HepG2 (cell line): ENCODE measurements at regions not wholly inside any gene's neighbourhood (a gene's known extent, or its start where the extent isn't known, plus 50 kb on each side); places are given as distances from the start of the nearest gene placed in this dataset.

ENCODE experiments used
- ATAC-seq: fragments of 200-7000 bp; cut with Tn5 transposase; 3 replicates; pipeline ENCODE4 v1.9.1; 2020; ENCODE audit warnings: mild to moderate bottlenecking, moderate library complexity
- BruUV-seq: library from RNA; stranded (reverse); fragments of 400-500 nt; replicated peaks from 2 replicates; lab custom pipeline; 2021; lab: Mats Ljungman, UMichigan
- CTCF ChIA-PET: fragments of 300-600 bp; formaldehyde crosslinking; extraction: SDS; loops from one replicate; lab custom pipeline; 2021; ENCODE audit warnings: low total read pairs, inconsistent platforms, low intra/inter-chr PET ratio; lab: Yijun Ruan, JAX
- POLR2A ChIA-PET: fragments of 350-600 bp; sonication (Branson Sonifier 250); formaldehyde crosslinking; loops from one replicate; lab custom pipeline; 2020; ENCODE audit warnings: antibody characterized with exemption, inconsistent platforms; lab: Yijun Ruan, JAX
- DNase-seq: peaks from one replicate; pipeline ENCODE4 v3.0.0-alpha.2; 2015; ENCODE audit warnings: low spot score
- FAIRE-seq: peaks from 3 replicates; lab custom pipeline; 2011; peaks lifted over from hg19 to GRCh38; lab: Jason Lieb, UNC
- H2AFZ ChIP-seq: one replicate; pipeline ENCODE4 v1.6.1; 2011; ENCODE audit warnings: low read length, inconsistent platforms
- H3K27ac ChIP-seq: fragments of 300-600 bp; 3 replicates; pipeline ENCODE4 v1.8.0; 2011; ENCODE audit warnings: mixed run types, mild to moderate bottlenecking, mixed read lengths, low read length, inconsistent platforms; ENCODE audit not compliant: insufficient read depth; ENCODE audit errors: extremely low read length
- H3K27me3 ChIP-seq, 2 experiments: fragments of 200-600 bp in 1 of 2; 2 replicates in 1 of 2; 3 replicates in 1 of 2; pipeline versions ENCODE4 v1.6.0 to v1.8.0; 2011; ENCODE audit warnings: low read length in 2 of 2, mild to moderate bottlenecking in 2 of 2, moderate library complexity in 2 of 2, inconsistent platforms in 1 of 2; ENCODE audit not compliant: insufficient read depth in 2 of 2, control insufficient read depth in 1 of 2
- H3K36me3 ChIP-seq, 2 experiments: fragments of 200-600 bp in 1 of 2; replicated peaks in 1 of 2; 2 replicates in 1 of 2; 3 replicates in 1 of 2; pipeline versions ENCODE4 v1.5.1 to v1.8.0; 2011; ENCODE audit warnings: low read length in 2 of 2, inconsistent platforms in 1 of 2; ENCODE audit not compliant: insufficient read depth in 2 of 2, control insufficient read depth in 1 of 2
- H3K4me1 ChIP-seq: 2 replicates; pipeline ENCODE4 v1.5.1; 2012; ENCODE audit warnings: low read length, inconsistent platforms; ENCODE audit not compliant: insufficient read depth
- H3K4me2 ChIP-seq: 2 replicates; pipeline ENCODE4 v1.6.0; 2011; ENCODE audit warnings: low read depth, low read length, inconsistent platforms
- H3K4me3 ChIP-seq, 3 experiments: fragments of 200-600 bp in 1 of 3; sonication (generic), shearing (Covaris generic) in 1 of 3; replicated peaks in 1 of 3; 2 replicates each; pipeline ENCODE4 v1.5.1; 2011 to 2016; ENCODE audit warnings: low read length in 3 of 3, inconsistent platforms in 2 of 3, low read depth in 2 of 3, mild to moderate bottlenecking in 2 of 3, control low read depth in 1 of 3, mixed read lengths in 1 of 3; ENCODE audit not compliant: insufficient read depth in 1 of 3
- H3K79me2 ChIP-seq: one replicate; pipeline ENCODE4 v1.6.1; 2011; ENCODE audit warnings: low read length, inconsistent platforms; ENCODE audit not compliant: insufficient read depth
- H3K9ac ChIP-seq: 2 replicates; pipeline ENCODE4 v1.6.0; 2011; ENCODE audit warnings: mild to moderate bottlenecking, low read depth, low read length, inconsistent platforms; ENCODE audit not compliant: insufficient read depth
- H3K9me3 ChIP-seq: 2 replicates; pipeline ENCODE4 v1.5.1; 2012; ENCODE audit warnings: mild to moderate bottlenecking, low read length
- H4K20me1 ChIP-seq: 2 replicates; pipeline ENCODE4 v1.6.0; 2011; ENCODE audit warnings: inconsistent platforms, mild to moderate bottlenecking, low read length, moderate library complexity; ENCODE audit not compliant: insufficient read depth
- BCL3 ChIP-seq: sonication (generic); formaldehyde crosslinking; IDR thresholded peaks from 2 replicates; pipeline ENCODE4 v1.5.1; 2020; ENCODE audit warnings: mild to moderate bottlenecking, missing genetic modification reagents, moderate library complexity
- PHB2 ChIP-seq: fragments of 450-650 bp; IDR thresholded peaks from 2 replicates; pipeline ENCODE4 v1.6.1; 2018; ENCODE audit not compliant: partially characterized antibody
- RXRA ChIP-seq: sonication (generic); formaldehyde crosslinking; IDR thresholded peaks from 2 replicates; pipeline ENCODE4 v1.5.1; 2020; ENCODE audit warnings: missing genetic modification reagents
- SIX1 ChIP-seq: sonication (generic); formaldehyde crosslinking; IDR thresholded peaks from 2 replicates; pipeline ENCODE4 v1.4.0; 2020; ENCODE audit warnings: missing genetic modification reagents, borderline replicate concordance
- THAP11 ChIP-seq: IDR thresholded peaks from 2 replicates; pipeline ENCODE4 v1.6.1; 2016; ENCODE audit warnings: missing biosample characterization, missing genetic modification reagents
- ZBTB39 ChIP-seq: sonication (generic); formaldehyde crosslinking; IDR thresholded peaks from 2 replicates; pipeline ENCODE4 v1.5.0; 2020; ENCODE audit warnings: missing genetic modification reagents
- ZBTB43 ChIP-seq: sonication (generic); formaldehyde crosslinking; conservative IDR thresholded peaks from 2 replicates; pipeline ENCODE4 v1.4.0; 2020; ENCODE audit warnings: missing genetic modification reagents
- ZNF629 ChIP-seq: sonication (generic); formaldehyde crosslinking; conservative IDR thresholded peaks from 2 replicates; pipeline ENCODE4 v1.5.0; 2020; ENCODE audit warnings: missing genetic modification reagents
- WGBS: methylation state at CpG from one replicate; pipeline ENCODE4 v1.1.6; 2017; ENCODE audit warnings: low lambda C conversion rate; 5-methylcytosine and 5-hydroxymethylcytosine counted together
- in situ Hi-C: cut with HindIII; loops from 2 replicates; pipeline ENCODE4 v1.10.0; 2017; ENCODE audit warnings: low pct_unique_long_range_greater_than_20kb; ENCODE audit not compliant: extremely low pct_ligation_motif_present
- intact Hi-C: fragments of 100-400 bp; cut with micrococcal nuclease; formaldehyde crosslinking; loops from one replicate; pipeline ENCODE4 v1.10.0; 2022; ENCODE audit not compliant: unreplicated experiment
- TF ChIP-seq, protein P1 (sequence below): IDR thresholded peaks from 2 replicates; pipeline ENCODE4 v1.6.1; 2012; ENCODE audit warnings: low read depth, low read length, improper control_type of control experiment
- TF ChIP-seq, protein P2 (sequence below): sonication (generic); formaldehyde crosslinking; IDR thresholded peaks from 2 replicates; pipeline ENCODE4 v1.5.1; 2020; ENCODE audit warnings: missing genetic modification reagents, mild to moderate bottlenecking, borderline replicate concordance

- in situ Hi-C loops = no loop called here
- DNase-seq (no peak), ATAC-seq (no peak)
- TF ChIP-seq THAP11 (CRISPR knock-in tag) (no peak), PHB2 (no peak), ZBTB43 (no peak), RXRA (CRISPR knock-in tag) (no peak), BCL3 (CRISPR knock-in tag) (no peak), SIX1 (no peak), ZBTB39 (CRISPR knock-in tag) (no peak), ZNF629 (no peak)
- TF ChIP-seq, protein P1, sequence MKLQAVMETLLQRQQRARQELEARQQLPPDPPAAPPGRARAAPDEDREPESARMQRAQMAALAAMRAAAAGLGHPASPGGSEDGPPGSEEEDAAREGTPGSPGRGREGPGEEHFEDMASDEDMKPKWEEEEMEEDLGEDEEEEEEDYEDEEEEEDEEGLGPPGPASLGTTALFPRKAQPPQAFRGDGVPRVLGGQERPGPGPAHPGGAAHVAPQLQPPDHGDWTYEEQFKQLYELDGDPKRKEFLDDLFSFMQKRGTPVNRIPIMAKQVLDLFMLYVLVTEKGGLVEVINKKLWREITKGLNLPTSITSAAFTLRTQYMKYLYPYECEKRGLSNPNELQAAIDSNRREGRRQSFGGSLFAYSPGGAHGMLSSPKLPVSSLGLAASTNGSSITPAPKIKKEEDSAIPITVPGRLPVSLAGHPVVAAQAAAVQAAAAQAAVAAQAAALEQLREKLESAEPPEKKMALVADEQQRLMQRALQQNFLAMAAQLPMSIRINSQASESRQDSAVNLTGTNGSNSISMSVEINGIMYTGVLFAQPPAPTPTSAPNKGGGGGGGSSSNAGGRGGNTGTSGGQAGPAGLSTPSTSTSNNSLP = no peak
- TF ChIP-seq, protein P2, sequence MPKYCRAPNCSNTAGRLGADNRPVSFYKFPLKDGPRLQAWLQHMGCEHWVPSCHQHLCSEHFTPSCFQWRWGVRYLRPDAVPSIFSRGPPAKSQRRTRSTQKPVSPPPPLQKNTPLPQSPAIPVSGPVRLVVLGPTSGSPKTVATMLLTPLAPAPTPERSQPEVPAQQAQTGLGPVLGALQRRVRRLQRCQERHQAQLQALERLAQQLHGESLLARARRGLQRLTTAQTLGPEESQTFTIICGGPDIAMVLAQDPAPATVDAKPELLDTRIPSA (CRISPR knock-in tag) = no peak
These were observed 1444.5 kb downstream of the NLGN4Y start for GRCh38 chrY:15968800-15969199.

More at GRCh38 chrY:15968800-15969199, 1444.5 kb downstream of the NLGN4Y start:
- ChIA-PET POLR2A (no interaction called here), CTCF (no interaction called here)
- H3K27ac ChIP-seq = no peak overlapping the region
- BruUV-seq = no TSS peak
- 0% methylated on average over 2 of the region's 2 CpGs for WGBS
- no peak overlapping the region for H2AFZ ChIP-seq
- no peaks in the 10 kb centered on the region for H3K36me3 ChIP-seq
- H3K4me1 ChIP-seq = no peaks in the 10 kb centered on the region
- no peak overlapping the region for H3K4me3 ChIP-seq
- no peak for FAIRE-seq
- no peak overlapping the region for H3K4me2 ChIP-seq
- intact Hi-C loops = no loop called here
- no peak overlapping the region for H3K9ac ChIP-seq
- H3K79me2 ChIP-seq = no peaks in the 10 kb centered on the region
- H3K27me3 ChIP-seq = no peaks in the 10 kb centered on the region
- H4K20me1 ChIP-seq = no peaks in the 10 kb centered on the region
- H3K9me3 ChIP-seq = peaks cover 25% of the 10 kb centered on the region; the same call in 1 of the 2 replicates
